ENCODE measurements at regions not wholly inside any gene's neighbourhood (a gene's known extent, or its start where the extent isn't known, plus 50 kb on each side); places are given as distances from the start of the nearest gene placed in this dataset.

DNA sequence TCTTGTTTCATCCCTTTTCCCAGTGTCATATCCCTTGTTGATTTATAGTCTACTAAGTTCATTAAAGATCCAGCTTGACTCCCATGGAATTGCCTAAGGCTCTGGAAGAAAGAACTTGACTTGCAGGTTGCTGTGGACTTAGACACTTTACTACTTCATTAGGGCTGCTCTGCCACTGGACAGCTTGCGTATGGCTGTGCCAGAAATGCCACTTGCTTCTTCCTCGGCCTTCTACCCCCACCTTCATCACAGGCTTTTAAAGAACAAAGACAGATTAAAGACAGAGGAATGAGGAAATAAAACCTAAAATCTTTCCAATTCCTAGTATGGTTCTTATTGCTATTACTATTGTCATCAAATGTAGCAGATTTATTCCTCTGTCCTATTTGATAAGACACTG lies 591.7 kb downstream of the BCL11A start:
- Histone ChIP-seq H3K4me2 (ENCODE audit: low read depth, low read length, poor library complexity, severe bottlenecking) (no peak overlapping the region), H3K9ac (ENCODE audit: low read length) (no peak overlapping the region), H3F3A (ENCODE audit: insufficient read depth) (no peaks in the 10 kb centered on the region), H4K20me1 (ENCODE audit: low read depth, low read length) (no peaks in the 10 kb centered on the region), H3K27ac (ENCODE audit: low read depth, low read length) (no peak overlapping the region), H3K79me2 (ENCODE audit: insufficient read depth, low read length) (no peaks in the 10 kb centered on the region), H3K27me3 (ENCODE audit: low read length) (no peaks in the 10 kb centered on the region), H3K9me3 (ENCODE audit: insufficient read depth, low read length) (no peaks in the 10 kb centered on the region), H3K4me3 (ENCODE audit: insufficient read depth, low read length, poor library complexity, severe bottlenecking) (no peak overlapping the region), H3K36me3 (ENCODE audit: low read length) (no peaks in the 10 kb centered on the region), H2AFZ (ENCODE audit: low read depth, low read length, severe bottlenecking) (no peak overlapping the region), H3K9me2 (replicated peaks; ENCODE audit: insufficient read depth, low read length) (no peaks in the 10 kb centered on the region)
- TF ChIP-seq, protein P1, sequence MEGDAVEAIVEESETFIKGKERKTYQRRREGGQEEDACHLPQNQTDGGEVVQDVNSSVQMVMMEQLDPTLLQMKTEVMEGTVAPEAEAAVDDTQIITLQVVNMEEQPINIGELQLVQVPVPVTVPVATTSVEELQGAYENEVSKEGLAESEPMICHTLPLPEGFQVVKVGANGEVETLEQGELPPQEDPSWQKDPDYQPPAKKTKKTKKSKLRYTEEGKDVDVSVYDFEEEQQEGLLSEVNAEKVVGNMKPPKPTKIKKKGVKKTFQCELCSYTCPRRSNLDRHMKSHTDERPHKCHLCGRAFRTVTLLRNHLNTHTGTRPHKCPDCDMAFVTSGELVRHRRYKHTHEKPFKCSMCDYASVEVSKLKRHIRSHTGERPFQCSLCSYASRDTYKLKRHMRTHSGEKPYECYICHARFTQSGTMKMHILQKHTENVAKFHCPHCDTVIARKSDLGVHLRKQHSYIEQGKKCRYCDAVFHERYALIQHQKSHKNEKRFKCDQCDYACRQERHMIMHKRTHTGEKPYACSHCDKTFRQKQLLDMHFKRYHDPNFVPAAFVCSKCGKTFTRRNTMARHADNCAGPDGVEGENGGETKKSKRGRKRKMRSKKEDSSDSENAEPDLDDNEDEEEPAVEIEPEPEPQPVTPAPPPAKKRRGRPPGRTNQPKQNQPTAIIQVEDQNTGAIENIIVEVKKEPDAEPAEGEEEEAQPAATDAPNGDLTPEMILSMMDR (IDR thresholded peaks at IDR 0.05; ENCODE audit: insufficient read depth, low read length, poor library complexity, severe bottlenecking): no peak
- TF ChIP-seq EZH2phosphoT487 (conservative IDR thresholded peaks at IDR 0.05; ENCODE audit: low read length): no peak

- H3K27ac ChIP-seq (ENCODE audit: low read depth, low read length): no peak overlapping the region
- H4K20me1 ChIP-seq (ENCODE audit: low read depth, low read length): no peaks in the 10 kb centered on the region
- no peaks in the 10 kb centered on the region for H3F3A ChIP-seq (ENCODE audit: insufficient read depth)
- no peak overlapping the region for H3K4me2 ChIP-seq (ENCODE audit: low read depth, low read length, poor library complexity, severe bottlenecking)
- no peaks in the 10 kb centered on the region for H3K79me2 ChIP-seq (ENCODE audit: insufficient read depth, low read length)
- H3K9me2 ChIP-seq (replicated peaks; ENCODE audit: insufficient read depth, low read length): no peaks in the 10 kb centered on the region
- no peaks in the 10 kb centered on the region for H3K9me3 ChIP-seq (ENCODE audit: insufficient read depth, low read length)
- no peak overlapping the region for H3K4me3 ChIP-seq (ENCODE audit: insufficient read depth, low read length, poor library complexity, severe bottlenecking)
- H3K9ac ChIP-seq (ENCODE audit: low read length): no peak overlapping the region
- no peak overlapping the region for H2AFZ ChIP-seq (ENCODE audit: low read depth, low read length, severe bottlenecking)
- TF ChIP-seq EZH2phosphoT487 (conservative IDR thresholded peaks at IDR 0.05; ENCODE audit: low read length): no peak
- TF ChIP-seq, protein P1 (IDR thresholded peaks at IDR 0.05; ENCODE audit: insufficient read depth, low read length, poor library complexity, severe bottlenecking): no peak
- no peaks in the 10 kb centered on the region for H3K36me3 ChIP-seq (ENCODE audit: low read length)
- H3K27me3 ChIP-seq (ENCODE audit: low read length): no peaks in the 10 kb centered on the region
Observed at GRCh38 chr2:59959944-59960343, 593.5 kb downstream of the BCL11A start.

DNA sequence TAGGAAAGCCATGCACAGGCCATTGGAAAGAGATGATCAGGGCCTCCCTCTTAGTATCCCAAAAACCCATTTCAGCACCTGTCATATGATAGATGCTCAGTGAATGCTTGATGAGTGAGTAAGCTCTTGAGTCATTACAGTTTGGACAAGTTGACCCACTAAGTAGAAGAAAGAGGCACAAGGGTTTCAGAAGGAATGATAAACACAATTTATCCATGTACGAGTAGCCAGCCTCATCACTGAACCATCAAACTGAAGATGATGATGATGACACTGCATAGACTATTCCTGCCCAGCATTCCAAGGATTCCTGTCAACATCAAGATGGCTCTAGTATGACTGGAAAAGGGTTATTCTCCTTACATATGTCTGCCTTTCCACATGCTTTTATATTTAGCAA lies 596.0 kb downstream of the BCL11A start:
- H3K79me2 ChIP-seq (ENCODE audit: insufficient read depth, low read length): no peaks in the 10 kb centered on the region

More for the DNA sequence above, 596.0 kb downstream of the BCL11A start:
- Histone ChIP-seq H3K36me3 (ENCODE audit: low read length) (no peaks in the 10 kb centered on the region), H3K4me2 (ENCODE audit: low read depth, low read length, poor library complexity, severe bottlenecking) (no peak overlapping the region), H3K27ac (ENCODE audit: low read depth, low read length) (no peak overlapping the region), H3K4me3 (ENCODE audit: insufficient read depth, low read length, poor library complexity, severe bottlenecking) (no peak overlapping the region), H3K9ac (ENCODE audit: low read length) (no peak overlapping the region), H3K9me3 (ENCODE audit: insufficient read depth, low read length) (no peaks in the 10 kb centered on the region), H3K9me2 (replicated peaks; ENCODE audit: insufficient read depth, low read length) (no peaks in the 10 kb centered on the region), H3K27me3 (ENCODE audit: low read length) (no peaks in the 10 kb centered on the region), H3F3A (ENCODE audit: insufficient read depth) (no peaks in the 10 kb centered on the region), H4K20me1 (ENCODE audit: low read depth, low read length) (no peaks in the 10 kb centered on the region), H2AFZ (ENCODE audit: low read depth, low read length, severe bottlenecking) (no peak overlapping the region)
- TF ChIP-seq, protein P1 (IDR thresholded peaks at IDR 0.05; ENCODE audit: insufficient read depth, low read length, poor library complexity, severe bottlenecking): no peak
- no peak for TF ChIP-seq EZH2phosphoT487 (conservative IDR thresholded peaks at IDR 0.05; ENCODE audit: low read length)
